RWPE1 (cell line): ENCODE measurements at regions not wholly inside any gene's neighbourhood (a gene's known extent, or its start where the extent isn't known, plus 50 kb on each side); places are given as distances from the start of the nearest gene placed in this dataset.
A peak's percentile ranks its signal among the peaks of the same experiment; 100 is the strongest.

Experiments
- CTCF ChIA-PET: fragments of 350-600 bp; sonication (Branson Sonifier 250); formaldehyde crosslinking; extraction: SDS; loops from one replicate; lab custom pipeline; 2021; lab: Yijun Ruan, JAX
- POLR2A ChIA-PET: fragments of 400-600 bp; formaldehyde crosslinking; extraction: SDS; loops from one replicate; lab custom pipeline; 2020; ENCODE audit warnings: antibody characterized with exemption; ENCODE audit not compliant: low non-redundant PET; lab: Yijun Ruan, JAX
- DNase-seq: peaks from one replicate; pipeline ENCODE4 v3.0.0; 2012; ENCODE audit warnings: low spot score
- H3K27ac ChIP-seq: fragments of 450-650 bp; 2 replicates; pipeline ENCODE4 v1.5.1; 2017
- TF ChIP-seq, protein P1 (sequence below): fragments of 450-650 bp; conservative IDR thresholded peaks from 2 replicates; pipeline ENCODE4 v1.5.1; 2017; ENCODE audit warnings: low read depth, mild to moderate bottlenecking

DNA sequence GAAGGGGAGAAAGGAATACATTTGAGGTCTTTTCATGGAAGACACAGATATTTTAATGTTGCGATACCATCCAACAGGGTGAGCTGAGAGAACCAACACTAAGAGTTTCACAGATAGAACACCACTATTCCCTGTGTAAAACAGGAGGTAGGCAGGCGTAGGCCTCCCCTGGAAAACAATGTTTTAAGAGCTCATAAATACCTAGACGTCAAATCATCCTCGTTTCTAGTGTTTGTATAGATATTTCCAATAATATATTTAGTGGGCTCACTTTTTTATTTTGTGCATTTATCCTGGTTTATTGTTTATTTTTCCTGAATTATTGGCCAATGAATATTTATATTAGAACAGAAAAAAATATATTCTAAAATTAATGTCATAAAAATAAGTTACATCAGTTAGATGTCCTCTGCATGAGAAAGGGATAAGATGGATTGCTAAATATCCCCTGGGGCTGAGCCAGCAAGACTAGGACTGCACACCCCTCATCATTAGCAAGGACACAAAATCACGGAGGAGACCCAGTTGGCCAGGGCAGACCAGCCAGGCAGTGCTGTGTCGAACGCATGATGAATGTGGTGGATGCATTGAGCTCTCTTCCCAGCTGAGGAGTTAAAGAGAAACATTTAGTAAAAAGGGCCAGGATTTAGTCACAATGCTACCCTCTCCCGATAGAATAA, 380.5 kb downstream of the C6orf118 start:
- TF ChIP-seq, protein P1, sequence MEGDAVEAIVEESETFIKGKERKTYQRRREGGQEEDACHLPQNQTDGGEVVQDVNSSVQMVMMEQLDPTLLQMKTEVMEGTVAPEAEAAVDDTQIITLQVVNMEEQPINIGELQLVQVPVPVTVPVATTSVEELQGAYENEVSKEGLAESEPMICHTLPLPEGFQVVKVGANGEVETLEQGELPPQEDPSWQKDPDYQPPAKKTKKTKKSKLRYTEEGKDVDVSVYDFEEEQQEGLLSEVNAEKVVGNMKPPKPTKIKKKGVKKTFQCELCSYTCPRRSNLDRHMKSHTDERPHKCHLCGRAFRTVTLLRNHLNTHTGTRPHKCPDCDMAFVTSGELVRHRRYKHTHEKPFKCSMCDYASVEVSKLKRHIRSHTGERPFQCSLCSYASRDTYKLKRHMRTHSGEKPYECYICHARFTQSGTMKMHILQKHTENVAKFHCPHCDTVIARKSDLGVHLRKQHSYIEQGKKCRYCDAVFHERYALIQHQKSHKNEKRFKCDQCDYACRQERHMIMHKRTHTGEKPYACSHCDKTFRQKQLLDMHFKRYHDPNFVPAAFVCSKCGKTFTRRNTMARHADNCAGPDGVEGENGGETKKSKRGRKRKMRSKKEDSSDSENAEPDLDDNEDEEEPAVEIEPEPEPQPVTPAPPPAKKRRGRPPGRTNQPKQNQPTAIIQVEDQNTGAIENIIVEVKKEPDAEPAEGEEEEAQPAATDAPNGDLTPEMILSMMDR = no peak
- no peak for DNase-seq
- ChIA-PET POLR2A (no interaction called here), CTCF (interaction anchor here (0.5 to 0.7 kb wide), 3 partner anchors 18 to 380 kb away, joined by 3 to 4 read pairs (median 3); no protein-coding TSS in a partner anchor)
- no peak overlapping the region for H3K27ac ChIP-seq

DNA sequence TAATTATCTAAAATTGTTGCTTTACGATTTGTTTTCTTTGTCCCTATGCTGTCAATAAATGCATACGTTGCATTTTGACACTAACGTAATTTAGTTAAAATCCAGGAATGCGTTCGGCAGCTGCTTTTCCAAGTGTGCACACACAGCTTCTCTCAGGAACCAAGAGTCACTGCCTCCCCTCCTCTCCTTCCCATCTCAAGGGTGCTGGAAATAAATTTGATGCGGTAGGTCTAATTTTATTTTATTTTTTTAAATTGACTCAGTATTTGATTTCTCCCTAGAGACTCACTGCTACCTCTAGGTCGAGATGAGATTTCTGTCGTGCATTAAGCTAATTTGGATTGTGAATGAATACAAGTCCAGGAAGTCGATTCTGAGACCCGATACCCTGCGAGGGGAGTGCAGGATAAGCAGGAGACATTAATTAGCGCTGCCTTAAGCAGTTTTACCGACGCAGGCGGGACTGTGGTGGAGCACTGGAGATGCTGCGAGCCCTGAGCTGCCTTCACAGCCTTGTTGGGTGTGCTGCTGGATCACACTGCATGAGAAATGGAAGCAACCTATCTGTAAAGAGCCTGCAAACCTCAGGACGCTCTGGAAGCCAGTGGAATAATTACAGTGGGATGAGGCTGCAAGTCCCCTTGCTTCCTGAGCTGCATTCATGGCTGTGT, 381.2 kb downstream of the C6orf118 start:
- no peak for DNase-seq
- TF ChIP-seq, protein P1 = no peak
- ChIA-PET CTCF (interaction anchor here (0.6 to 0.9 kb wide), 6 partner anchors 25 to 1892 kb away, joined by 3 to 4 read pairs (median 4); no protein-coding TSS in a partner anchor), POLR2A (no interaction called here)
- no peak overlapping the region for H3K27ac ChIP-seq

DNA sequence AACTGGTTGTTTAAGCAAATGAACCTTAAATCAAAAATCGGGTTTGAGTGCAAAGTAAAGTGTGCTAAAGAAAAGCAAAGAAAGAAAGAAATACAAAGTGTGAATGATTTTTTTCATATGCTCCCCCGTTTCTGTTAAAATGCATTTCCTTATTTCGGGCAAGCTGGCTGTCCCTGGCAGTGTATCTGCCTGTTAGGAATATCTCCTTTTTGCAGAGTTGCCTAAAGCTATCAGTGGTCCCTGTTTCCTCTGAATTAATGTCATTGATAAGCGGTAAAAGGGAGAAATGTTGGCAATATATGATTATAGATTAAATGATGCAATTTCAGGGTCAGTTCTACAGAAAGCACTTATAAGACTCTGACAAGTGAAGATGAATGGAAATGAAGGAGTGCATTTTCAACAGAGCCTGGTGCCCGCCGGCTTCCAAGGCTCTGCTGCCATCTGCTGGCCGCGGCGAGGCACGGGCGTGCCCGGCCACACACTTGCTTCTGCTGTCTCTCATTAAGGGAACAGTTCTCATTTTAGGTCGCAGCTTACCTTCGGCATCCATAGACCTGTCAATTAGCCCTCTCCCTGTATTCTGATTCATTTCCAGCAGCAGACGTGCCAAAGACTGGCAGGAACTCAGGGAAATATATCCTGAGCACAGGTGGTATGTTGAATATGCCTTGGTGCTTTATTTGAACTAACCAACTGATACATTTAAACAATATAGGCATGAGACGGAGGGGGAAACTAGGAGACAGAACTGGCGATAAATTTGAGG, 381.9 kb downstream of the C6orf118 start:
- POLR2A ChIA-PET = no interaction called here
- no peak overlapping the region for H3K27ac ChIP-seq
- TF ChIP-seq, protein P1 = peak; percentile 98
- peak; percentile 40 for DNase-seq
- CTCF ChIA-PET = interaction anchor here (0.6 to 0.9 kb wide), 11 partner anchors 9 to 1892 kb away, joined by 3 to 7 read pairs (median 4); no protein-coding TSS in a partner anchor

DNA sequence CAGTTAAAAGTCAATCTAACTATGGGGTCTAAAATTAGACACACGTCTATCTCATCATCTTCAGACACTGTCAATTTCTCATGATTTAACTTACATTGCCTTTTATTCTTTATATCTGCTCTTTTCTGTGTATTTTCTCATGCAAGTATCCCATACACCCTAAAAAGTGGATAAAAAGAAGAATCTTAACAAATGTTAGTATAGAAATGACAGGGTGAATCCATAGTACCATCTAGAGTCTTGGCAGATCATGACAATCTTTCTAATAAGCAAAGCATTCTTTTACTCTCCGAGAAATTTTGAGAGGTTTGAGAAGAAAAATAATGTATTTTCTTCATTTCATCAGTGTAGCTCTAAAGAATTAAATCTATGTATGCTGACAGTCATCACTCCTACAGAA, 382.7 kb downstream of the C6orf118 start:
- DNase-seq = no peak
- TF ChIP-seq, protein P1 = no peak
- no peak overlapping the region for H3K27ac ChIP-seq
- CTCF ChIA-PET = interaction anchor here (0.6 to 0.9 kb wide), 5 partner anchors 10 to 1507 kb away, joined by 3 to 7 read pairs (median 4); no protein-coding TSS in a partner anchor
- POLR2A ChIA-PET = no interaction called here

DNA sequence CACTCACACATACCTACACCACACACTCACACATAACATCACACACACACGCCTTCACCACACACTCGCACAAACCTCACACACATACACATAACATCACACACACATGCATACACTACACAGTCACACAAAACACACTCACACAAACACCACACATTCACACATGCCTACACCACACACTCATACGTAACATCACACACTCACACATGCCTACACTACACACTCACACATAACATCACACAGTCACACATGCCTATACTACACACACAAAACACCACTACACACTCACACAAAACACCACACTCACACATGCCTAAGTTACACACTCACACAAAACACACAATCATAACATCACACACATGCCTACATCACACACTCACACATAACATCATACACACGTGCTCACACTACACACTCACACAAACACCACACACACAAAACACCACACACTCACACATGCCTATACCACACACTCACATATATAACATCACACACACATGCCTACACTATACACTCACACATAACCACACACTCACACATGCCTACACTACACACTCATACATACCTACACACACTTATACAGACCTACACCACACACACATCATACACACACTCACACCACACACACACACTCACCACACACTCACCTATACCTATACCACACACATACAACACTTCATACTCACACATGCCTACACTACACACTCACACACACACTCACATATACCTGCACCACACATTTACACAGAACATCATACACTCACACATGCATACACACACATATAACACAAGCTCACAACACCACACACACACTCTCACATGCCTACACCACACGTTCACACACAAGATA, 383.5 kb downstream of the C6orf118 start:
- ChIA-PET POLR2A (no interaction called here), CTCF (no interaction called here)
- no peak overlapping the region for H3K27ac ChIP-seq
- no peak for DNase-seq
- TF ChIP-seq, protein P1 = no peak
